Activated naive CD4-positive, alpha-beta T cell treated with anti-CD3 and anti-CD28 coated beads, Interleukin-2, amount 50 U/mL, for 72 hours (primary cell): ENCODE measurements at regions not wholly inside any gene's neighbourhood (a gene's known extent, or its start where the extent isn't known, plus 50 kb on each side); places are given as distances from the start of the nearest gene placed in this dataset.
A peak's percentile ranks its signal among the peaks of the same experiment; 100 is the strongest.
"Not testable (repeated sequence)": the region's sequence is repeated elsewhere in the genome, so short reads cannot be mapped to it uniquely, and the experiment has no call there.

Source experiments
- ATAC-seq, 2 donors: fragments of 150-1000 bp; cut with Tn5 transposase; 2 replicates each; pipeline ENCODE4 v1.10.0; 2021; ENCODE audit warnings: mild to moderate bottlenecking in 2 of 2, moderate library complexity in 2 of 2
- DNase-seq, 2 donors: peaks; one replicate each; pipeline ENCODE4 v3.0.0; 2021 to 2022; ENCODE audit warnings: low spot score in 2 of 2
- H3K27ac Mint-ChIP-seq, 2 donors: one replicate each; pipeline ENCODE4 v1.8.0; 2022; ENCODE audit warnings: mild to moderate bottlenecking in 2 of 2, mixed read lengths in 2 of 2
- H3K36me3 Mint-ChIP-seq, 2 donors: one replicate each; pipeline ENCODE4 v1.8.0; 2022; ENCODE audit warnings: mixed read lengths in 2 of 2
- H3K9me3 Mint-ChIP-seq, 2 donors: one replicate each; pipeline ENCODE4 v1.8.0; 2022; ENCODE audit warnings: mixed read lengths in 2 of 2

DNA sequence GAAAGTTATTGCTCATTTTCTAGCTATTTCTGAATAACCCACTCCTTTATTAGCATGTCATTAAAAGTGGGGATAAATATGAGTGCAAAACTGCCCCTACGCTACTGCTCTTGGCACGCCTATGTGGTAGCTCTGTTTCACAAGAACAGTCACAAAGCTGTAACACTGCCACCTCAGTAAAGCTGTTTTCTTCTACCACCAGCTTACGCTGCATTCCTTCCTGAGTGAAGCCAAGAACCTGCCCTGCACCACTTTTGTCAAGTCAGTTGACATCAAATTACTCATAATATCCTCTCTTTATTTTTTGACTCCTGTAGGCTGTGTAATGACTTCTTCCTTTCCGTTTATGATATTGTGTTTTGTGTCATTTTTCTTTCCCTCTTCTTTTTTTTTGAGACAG is 1539.7 kb downstream of the RPIA start:
- DNase-seq, H3K36me3 Mint-ChIP-seq, H3K27ac Mint-ChIP-seq, H3K9me3 Mint-ChIP-seq: not testable (repeated sequence)
- peak in 1 of 2 donors; percentile 69 for ATAC-seq

DNA sequence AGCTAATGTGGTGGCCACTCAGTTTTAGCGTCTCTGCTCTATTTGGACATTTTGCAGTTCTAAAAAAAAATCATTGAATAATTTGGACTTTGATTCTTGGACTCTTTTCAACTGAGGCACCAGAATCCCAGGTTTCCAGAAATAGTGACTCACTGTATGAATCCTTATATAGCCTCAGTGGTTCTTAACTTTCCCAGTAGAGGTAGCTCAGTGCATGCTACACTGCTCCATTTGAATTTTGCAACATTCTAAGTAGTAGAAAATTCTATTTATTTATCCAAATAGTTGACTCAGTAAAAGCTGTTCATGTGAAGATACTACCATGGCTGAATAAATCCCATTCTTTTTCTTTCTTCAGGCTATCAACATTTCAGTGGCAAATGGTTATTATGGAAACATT is 1544.0 kb downstream of the RPIA start:
- not testable (repeated sequence) for H3K27ac Mint-ChIP-seq, DNase-seq, ATAC-seq, H3K9me3 Mint-ChIP-seq, H3K36me3 Mint-ChIP-seq

DNA sequence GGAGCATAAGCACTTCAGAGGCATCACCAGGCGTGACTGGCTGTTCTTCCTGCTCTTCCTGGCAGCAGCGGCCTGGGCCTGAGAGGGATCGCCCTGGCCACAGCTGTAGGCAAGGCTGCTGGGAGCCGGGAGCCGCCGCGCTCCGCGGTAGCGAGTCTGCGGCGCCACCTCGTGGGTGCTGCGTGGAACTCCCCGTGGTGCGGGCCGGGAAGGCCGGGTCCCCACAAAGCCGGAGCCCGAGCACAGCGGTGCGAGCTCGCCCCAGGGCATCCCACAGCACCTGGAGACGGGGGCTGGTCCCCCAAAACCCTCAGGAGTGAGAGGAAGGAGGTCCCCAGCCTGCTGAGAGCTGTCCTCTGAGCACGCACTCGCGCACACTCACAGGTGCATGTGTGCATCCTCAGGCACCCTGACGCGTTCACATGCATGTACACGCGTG is 1546.5 kb downstream of the RPIA start:
- H3K36me3 Mint-ChIP-seq, H3K9me3 Mint-ChIP-seq, ATAC-seq, H3K27ac Mint-ChIP-seq: not testable (repeated sequence)
- DNase-seq, result peak in 1 of 2 donors; percentile 7

DNA sequence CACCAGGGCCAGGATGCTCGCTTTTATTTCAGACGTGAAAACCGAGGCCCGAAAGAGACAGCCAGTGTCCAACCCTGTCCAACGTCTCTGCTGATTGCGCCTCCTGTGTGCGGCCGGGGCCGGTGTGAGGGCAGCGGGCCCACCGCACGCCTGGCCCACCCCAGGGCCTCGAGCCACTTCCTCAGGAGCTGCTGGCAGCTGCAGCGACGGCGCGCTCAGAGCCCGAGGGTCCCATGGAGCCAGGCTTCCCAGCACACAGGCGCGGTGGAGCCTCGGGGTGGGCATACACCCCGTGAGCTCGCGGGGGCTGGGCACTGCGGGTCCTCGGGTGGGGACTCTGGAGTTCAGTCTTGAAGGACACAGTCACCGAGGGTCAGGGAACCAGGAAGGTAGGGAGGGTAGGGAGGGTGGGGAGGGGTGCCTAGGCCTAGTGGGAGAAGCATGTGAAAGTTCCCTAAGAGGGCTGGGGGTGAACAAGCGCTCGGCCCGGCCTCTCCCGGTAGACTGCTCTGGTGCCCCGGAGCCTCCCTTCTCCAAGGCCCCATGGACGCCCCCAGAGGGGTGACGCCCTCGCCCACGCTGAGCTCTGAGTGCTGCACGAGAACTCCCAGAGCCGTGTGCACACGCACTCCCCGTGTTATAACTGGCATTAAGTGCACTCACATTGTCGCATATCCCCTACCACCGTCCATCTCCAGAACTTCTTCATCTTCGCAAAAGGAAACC is 1547.2 kb downstream of the RPIA start:
- H3K9me3 Mint-ChIP-seq, H3K27ac Mint-ChIP-seq, H3K36me3 Mint-ChIP-seq, DNase-seq, ATAC-seq: not testable (repeated sequence)

DNA sequence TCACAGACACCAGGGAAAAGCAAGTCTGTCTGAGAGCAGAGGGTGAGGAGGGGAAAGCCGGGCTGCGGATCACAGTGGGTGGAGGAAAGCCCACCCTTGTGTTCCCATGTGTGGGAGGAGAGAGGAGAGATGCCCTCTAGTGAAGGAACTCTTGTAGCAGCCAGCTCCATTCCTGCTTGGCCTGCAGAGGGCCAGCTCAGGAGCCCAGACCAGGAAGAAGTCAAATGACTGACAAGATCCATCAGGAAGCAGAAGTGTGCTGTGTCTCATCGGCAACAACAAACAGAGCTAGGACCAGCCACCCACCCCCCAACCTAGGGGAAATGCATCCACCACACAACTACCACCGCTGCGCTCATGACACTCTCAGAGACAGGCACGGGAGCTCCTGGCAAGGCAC is 1548.3 kb downstream of the RPIA start:
- not testable (repeated sequence) for H3K36me3 Mint-ChIP-seq, DNase-seq, H3K27ac Mint-ChIP-seq, H3K9me3 Mint-ChIP-seq, ATAC-seq

DNA sequence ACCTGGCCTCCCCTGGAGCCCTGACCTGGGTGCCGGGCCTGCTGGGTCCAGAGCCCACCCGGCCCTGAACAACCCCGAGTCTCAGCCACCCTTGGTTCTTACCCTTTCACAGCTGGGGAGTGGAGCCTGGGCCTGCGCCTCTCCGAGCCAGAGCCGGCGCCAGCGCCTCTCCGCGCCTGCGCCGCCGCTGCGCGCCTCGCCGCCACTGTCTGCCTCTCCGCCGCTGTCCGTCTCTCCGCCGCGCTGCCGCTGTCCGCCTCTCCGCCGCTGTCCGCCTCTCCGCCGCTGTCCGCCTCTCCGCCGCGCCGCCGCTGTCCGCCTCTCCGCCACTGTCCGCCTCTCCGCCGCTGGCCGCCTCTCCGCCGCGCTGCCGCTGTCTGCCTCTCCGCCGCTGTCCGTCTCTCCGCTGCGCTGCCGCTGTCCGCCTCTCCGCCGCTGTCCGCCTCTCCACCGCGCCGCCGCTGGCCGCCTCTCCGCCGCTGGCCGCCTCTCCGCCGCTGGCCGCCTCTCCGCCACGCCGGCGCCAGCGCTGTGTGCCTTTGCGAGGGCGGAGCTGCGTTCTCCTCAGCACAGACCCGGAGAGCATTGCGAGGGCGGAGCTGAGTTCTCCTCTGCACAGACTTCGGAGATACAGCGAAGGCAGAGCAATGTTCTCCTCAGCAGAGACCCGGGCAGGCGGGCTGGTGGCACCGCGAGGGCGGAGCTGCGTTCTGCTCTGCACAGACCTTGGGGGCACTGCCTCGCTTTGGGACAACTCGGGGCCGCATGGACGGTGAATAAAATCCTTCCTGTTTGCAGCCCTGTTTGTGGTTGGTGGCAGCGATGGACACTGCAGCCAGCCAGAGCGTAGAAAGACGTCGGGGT is 1553.7 kb downstream of the RPIA start:
- DNase-seq, H3K27ac Mint-ChIP-seq, H3K36me3 Mint-ChIP-seq, ATAC-seq, H3K9me3 Mint-ChIP-seq: not testable (repeated sequence)

DNA sequence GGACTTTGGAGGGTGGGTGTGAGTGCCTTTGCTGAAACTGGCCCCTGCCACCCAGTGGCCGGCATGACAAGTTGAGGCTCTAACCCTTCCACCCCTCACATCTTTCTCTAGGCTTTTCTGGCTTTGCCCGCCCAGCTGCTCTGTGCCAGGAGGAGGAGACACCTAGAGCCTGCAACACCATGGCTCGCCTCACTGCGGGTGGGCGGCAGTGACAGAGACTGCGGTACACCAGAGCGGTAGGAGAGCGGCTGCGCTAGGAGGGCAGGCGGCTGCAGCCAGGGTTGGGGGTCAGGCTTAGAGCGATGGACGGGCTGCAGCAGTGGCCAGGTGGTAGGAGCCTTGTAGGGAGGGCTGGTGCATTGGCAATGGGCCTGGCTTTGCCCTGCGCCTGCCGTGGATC is 1556.9 kb downstream of the RPIA start:
- not testable (repeated sequence) for H3K27ac Mint-ChIP-seq, ATAC-seq, DNase-seq, H3K36me3 Mint-ChIP-seq, H3K9me3 Mint-ChIP-seq

DNA sequence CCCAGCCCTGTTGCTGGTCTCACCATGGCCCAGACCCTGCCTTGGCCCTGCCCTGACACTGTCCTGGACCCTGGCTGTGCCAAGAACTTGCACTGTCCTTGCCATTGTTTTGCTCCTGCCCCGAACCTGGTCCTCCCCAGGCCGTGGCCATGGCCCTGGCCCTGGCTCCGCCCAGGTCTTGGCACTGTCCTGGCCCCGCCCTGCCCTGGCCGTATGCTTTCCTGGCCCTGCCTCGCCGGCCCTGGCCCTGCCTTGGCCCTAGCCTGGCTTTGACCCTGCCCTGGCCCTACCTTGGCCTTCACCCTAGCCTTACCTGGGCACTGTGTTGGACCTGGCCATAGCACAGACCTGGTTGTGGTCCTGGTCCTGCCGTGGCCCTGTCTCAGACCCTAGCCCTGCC is 1558.9 kb downstream of the RPIA start:
- H3K36me3 Mint-ChIP-seq, DNase-seq, ATAC-seq, H3K27ac Mint-ChIP-seq, H3K9me3 Mint-ChIP-seq: not testable (repeated sequence)

DNA sequence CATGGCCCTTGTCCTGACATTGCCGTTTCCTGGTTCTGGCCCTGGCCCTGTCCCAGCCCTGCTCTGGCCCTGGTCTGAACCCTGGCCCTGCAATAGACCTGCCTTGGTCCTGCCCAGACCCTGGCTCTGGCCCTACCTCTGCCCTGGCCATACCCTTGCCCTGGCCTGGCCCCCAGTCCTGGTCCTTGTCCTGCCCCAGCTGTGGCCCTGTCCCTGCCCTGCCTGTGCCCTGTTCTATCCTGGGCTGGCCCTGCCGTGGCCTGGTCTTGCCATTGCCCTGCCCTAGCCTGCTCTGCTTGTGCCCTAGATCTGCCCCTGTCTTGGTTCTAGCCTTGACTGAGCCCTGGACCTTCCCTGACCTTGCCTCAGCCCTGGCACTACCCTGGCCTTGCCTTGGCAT is 1560.1 kb downstream of the RPIA start:
- not testable (repeated sequence) for DNase-seq, ATAC-seq, H3K27ac Mint-ChIP-seq
- Mint-ChIP-seq H3K9me3 (peaks cover 12% of the 10 kb centered on the region in 2 donors), H3K36me3 (peaks cover 4 to 12% of the 10 kb centered on the region in 2 donors)

DNA sequence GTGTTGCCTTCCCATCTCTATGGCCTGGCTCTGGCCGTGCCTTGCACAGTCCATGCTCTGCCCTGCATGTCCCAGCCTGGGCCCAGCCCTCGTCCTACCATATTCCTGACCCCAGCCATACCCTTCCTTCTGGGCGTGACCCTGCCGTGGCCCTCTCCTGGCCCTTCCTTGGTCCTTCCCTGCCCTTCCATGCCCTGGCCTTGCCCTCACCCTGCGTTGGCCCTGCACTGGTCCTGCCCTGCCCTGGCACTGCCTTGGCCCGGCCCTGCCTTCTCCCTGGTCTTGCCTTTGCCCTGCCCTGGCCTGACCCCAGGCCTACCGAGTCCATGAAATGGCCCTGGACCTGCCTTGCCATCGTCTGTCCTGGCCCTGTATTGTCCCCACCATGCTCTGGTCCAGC is 1561.8 kb downstream of the RPIA start:
- H3K27ac Mint-ChIP-seq, DNase-seq, ATAC-seq: not testable (repeated sequence)
- Mint-ChIP-seq H3K36me3 (peaks cover 16 to 27% of the 10 kb centered on the region in 2 donors), H3K9me3 (peaks cover 29 to 30% of the 10 kb centered on the region in 2 donors)

DNA sequence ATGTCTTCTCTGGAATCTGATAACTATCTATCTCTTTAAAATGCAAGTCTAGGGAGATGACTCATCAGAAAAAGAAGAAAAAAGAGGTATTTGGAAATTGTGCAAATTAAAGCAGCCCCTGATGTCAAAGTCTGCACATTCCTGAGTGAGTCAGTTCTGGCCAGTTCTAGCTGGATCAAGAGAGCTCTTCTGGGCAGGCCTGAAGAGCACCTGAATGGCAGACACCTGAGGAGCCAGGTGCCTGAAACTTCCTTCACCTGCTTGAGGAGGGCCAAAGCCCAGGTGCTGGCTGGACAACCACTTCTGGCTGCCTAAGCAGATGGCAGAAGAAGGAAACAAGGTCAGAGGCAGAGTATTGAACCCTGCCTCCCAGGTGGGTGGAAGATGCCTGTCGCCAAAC is 1575.4 kb downstream of the RPIA start:
- ATAC-seq, H3K36me3 Mint-ChIP-seq, H3K27ac Mint-ChIP-seq, DNase-seq, H3K9me3 Mint-ChIP-seq: not testable (repeated sequence)

DNA sequence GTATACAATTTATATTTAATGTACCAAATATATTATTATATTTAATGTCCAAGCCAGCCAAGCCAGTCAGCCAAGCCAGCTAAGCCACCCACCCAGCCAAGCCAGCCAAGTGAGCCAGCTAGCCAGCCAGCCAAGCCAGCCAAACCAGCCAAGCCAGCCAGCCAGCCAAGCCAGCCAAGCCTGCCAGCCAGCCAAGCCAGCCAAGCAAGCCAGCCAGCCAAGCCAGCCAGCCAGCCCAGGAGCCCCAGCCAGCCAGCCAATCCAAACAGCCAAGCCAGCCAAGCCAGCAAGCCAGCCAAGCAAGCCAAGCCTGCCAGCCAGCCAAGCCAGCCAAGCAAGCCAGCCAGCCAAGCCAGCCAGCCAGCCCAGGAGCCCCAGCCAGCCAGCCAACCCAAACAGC is 1596.3 kb downstream of the RPIA start:
- H3K36me3 Mint-ChIP-seq, ATAC-seq, H3K9me3 Mint-ChIP-seq, H3K27ac Mint-ChIP-seq, DNase-seq: not testable (repeated sequence)

DNA sequence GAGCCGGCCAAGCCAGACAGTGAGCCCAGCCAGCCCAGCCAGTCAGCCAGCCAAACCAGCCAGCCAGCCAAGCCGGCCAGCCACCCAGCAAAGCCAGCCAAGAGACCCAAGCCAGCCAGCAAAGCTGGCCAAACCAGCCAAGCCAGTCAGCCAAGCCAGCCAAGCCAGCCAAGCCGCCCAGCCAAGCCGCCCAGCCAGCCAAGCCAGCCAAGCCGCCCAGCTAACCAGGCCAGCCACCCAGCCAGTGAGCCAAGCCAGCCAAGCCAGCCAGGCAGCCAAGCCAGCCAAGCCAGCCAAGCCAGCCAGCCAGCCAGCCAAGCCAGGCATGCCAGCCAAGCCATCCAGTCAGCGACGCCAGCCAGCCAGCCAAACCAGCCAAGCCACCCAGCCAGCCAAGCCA is 1596.9 kb downstream of the RPIA start:
- ATAC-seq, H3K9me3 Mint-ChIP-seq, H3K27ac Mint-ChIP-seq, DNase-seq, H3K36me3 Mint-ChIP-seq: not testable (repeated sequence)

DNA sequence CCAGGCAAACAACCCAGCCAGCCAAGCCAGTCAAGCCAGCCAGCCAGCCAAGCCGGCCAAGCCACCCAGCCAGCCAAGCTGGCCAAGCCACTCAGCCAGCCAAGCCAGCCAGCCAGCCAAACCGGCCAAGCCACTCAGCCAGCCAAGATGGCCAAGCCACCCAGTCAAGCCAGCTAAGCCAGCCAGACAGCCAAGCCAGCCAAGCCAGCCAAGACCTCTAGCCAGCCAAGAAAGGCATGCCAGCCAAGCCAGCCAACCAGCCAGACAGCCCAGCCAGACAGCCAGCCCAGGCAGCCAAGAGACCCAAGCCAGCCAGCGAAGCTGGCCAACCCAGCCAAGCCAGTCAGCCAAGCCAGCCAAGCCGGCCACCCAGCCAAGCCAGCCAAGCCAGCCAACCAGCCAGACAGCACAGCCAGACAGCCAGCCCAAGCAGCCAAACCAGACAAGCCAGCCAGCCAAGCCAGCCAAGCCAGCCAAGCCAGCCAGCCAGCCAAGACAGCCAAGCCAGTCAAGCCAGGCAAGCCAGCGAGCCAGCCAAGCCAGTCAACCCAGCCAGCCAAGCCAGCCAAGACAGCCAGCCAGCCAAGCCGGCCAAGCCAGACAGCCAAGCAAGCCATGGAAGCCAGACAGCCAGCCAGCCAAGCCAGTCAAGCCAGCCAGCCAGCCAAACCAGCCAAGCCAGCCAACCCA is 1598.0 kb downstream of the RPIA start:
- H3K36me3 Mint-ChIP-seq, H3K9me3 Mint-ChIP-seq, H3K27ac Mint-ChIP-seq, ATAC-seq, DNase-seq: not testable (repeated sequence)

DNA sequence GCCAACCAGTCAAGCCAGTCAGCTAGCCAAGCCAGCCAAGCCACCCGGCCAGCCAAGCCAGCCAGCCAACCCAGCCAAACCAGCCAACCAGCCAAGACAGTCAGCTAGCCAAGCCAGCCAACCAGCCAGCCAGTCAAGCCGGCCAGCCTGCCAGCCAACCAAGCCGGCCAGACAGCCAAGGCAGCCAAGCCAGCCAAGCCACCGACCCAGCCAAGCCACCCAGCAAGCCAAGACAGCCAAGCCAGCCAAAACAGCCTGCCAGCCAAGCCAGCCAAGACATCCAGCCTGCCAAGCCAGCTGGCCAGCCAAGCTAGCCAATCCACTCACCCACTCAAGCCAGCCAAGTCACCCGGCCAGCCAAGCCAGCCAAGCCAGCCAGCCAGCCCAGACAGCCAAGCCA is 1599.2 kb downstream of the RPIA start:
- not testable (repeated sequence) for ATAC-seq, H3K9me3 Mint-ChIP-seq, H3K36me3 Mint-ChIP-seq, H3K27ac Mint-ChIP-seq, DNase-seq

DNA sequence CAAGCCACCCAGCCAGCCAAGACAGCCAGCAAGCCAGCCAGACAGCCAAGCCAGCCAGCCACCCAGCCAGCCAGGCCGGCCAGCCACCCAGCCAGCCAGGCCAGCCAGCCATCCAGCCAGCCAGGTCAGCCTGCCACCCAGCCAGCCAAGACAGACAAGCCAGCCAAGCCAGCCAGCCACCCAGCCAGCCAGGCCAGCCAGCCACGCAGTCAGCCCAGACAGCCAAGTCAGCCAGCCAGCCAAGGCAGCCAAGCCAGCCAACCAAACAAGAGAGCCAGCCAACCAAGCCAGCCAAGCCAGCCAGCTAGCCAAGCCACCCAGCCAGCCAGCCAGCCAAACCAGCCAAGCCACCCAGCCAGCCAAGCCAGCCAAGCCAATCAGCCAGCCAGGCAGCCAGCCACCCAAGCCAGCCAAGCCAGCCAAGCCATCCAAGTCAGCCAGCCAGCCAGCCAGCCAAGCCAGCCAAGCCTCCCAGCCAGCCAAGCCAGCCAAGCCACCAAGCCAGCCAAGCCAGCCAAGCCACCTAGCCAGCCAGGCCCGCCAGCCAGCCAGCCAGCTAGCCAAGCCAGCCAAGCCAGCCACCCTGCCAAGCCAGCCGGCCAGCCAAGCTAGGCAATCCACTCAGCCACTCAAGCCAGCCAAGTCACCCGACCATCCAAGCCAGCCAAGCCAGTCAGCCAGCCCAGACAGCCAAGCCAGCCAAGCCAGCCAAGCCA is 1599.9 kb downstream of the RPIA start:
- not testable (repeated sequence) for H3K9me3 Mint-ChIP-seq, DNase-seq, H3K36me3 Mint-ChIP-seq, H3K27ac Mint-ChIP-seq, ATAC-seq
